Stomach (tissue), 4 donors: ENCODE measurements at regions not wholly inside any gene's neighbourhood (a gene's known extent, or its start where the extent isn't known, plus 50 kb on each side); places are given as distances from the start of the nearest gene placed in this dataset.

Experiments used
- EP300 ChIP-seq: sonication (generic); formaldehyde crosslinking; IDR thresholded peaks from one replicate; pipeline ENCODE4 v1.6.1; 2017; ENCODE audit warnings: antibody characterized with exemption
- POLR2AphosphoS5 ChIP-seq, 3 donors: sonication (generic); formaldehyde crosslinking; IDR thresholded peaks; one replicate each; pipeline ENCODE4 v1.6.1; 2016; ENCODE audit warnings: antibody characterized with exemption in 3 of 3
- TF ChIP-seq, protein P1 (sequence below), 7 experiments: fragments of 450-650 bp in 4 of 7; fragments of 200-600 bp in 3 of 7; sonication (generic) in 3 of 7; IDR thresholded peaks; one replicate each; pipeline ENCODE4 v1.5.1; 2016 to 2019; ENCODE audit warnings: antibody characterized with exemption in 7 of 7, control low read depth in 2 of 7, mild to moderate bottlenecking in 1 of 7

DNA sequence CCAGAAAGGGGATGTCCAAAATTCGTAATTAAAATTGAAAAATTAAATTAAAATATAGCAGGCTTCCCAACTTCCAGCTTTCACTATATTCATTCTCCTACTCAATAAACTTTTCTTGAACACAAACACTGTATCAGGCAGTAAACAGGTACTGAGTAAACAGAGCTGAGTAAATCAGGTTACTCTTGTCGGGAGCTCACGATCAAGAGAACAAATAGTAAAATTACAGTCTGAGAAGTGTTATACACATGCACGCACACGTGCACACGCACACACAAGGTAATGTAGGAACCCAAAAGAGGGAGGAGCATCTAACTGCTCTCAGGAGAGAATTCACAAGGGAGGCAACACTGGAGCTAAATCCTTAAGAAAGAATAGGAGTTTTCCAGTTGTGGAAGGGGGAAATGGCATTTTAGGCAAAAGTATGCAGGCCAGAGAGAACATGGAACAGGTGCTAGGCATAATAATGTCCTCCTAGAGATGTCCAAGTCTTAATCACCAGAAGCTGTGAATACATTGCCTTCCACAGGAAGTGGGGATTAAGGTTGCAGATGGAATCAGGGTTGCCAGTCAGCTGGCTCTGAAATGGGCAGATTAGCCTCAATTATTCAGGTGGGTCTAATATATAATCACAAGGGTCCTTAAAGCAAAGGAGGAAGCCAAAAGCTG, 598.8 kb upstream of the BRINP1 start:
- TF ChIP-seq EP300: no peak
- TF ChIP-seq, protein P1, sequence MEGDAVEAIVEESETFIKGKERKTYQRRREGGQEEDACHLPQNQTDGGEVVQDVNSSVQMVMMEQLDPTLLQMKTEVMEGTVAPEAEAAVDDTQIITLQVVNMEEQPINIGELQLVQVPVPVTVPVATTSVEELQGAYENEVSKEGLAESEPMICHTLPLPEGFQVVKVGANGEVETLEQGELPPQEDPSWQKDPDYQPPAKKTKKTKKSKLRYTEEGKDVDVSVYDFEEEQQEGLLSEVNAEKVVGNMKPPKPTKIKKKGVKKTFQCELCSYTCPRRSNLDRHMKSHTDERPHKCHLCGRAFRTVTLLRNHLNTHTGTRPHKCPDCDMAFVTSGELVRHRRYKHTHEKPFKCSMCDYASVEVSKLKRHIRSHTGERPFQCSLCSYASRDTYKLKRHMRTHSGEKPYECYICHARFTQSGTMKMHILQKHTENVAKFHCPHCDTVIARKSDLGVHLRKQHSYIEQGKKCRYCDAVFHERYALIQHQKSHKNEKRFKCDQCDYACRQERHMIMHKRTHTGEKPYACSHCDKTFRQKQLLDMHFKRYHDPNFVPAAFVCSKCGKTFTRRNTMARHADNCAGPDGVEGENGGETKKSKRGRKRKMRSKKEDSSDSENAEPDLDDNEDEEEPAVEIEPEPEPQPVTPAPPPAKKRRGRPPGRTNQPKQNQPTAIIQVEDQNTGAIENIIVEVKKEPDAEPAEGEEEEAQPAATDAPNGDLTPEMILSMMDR (IDR thresholded peaks at IDR 0.05): no peak
- TF ChIP-seq POLR2AphosphoS5 (IDR thresholded peaks at IDR 0.05): no peak
